Stimulated activated CD8-positive, alpha-beta memory T cell treated with anti-CD3 and anti-CD28 coated beads, Interleukin-2, amount 100 ng/mL, for 1 hour (primary cell): ENCODE measurements at regions not wholly inside any gene's neighbourhood (a gene's known extent, or its start where the extent isn't known, plus 50 kb on each side); places are given as distances from the start of the nearest gene placed in this dataset.
"Not testable (repeated sequence)": the region's sequence is repeated elsewhere in the genome, so short reads cannot be mapped to it uniquely, and the experiment has no call there.

ENCODE experiments used
- DNase-seq, 2 donors: peaks; one replicate each; pipeline ENCODE4 v3.0.0-alpha.2; 2020; ENCODE audit warnings: low read depth in 2 of 2

GRCh38 chr6:130716466-130716865 lies 110.7 kb upstream of the SMLR1 start:
- no peak for DNase-seq

GRCh38 chr6:130717657-130718056 lies 109.5 kb upstream of the SMLR1 start:
- DNase-seq: no peak

- DNase-seq: no peak
Observed at GRCh38 chr6:130720076-130720715, 107.0 kb upstream of the SMLR1 start.

DNA sequence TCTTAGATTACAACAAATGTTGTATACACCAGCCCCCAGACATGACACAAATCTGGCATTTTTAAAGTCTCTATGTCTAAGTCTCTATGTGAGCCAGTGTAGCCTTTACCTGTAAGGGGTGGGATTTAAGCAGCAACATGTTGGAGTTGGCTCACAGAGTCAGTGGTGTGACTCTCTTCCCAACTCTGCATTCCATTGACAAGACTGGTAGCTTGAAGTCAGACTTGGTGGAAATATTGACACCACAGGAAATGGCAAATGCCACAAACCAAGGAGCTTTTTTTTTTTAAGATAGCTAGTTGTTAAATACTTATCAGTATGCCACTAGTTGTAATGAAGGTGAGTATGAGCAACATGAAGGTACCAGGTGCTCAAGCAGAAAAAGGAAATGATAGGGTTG lies 103.1 kb upstream of the SMLR1 start:
- DNase-seq: no peak

DNA sequence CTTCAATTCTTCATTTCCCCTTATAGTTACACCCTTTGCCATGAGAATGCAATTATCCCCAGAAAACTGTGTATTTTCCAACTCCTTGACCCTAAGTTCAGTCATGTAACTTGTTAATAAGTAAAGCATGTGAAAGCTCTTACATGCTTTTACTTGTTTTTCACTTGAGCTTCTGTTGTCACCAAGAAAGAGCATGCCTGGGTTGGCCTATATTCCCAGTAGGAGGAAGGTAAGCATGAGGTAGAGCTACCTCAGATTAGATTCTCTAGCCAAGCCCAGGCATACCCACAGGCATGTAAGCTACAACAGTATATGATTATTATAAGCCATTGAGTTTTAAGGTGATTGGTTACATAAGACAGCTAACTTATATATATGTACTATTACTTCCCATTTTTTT lies 101.7 kb upstream of the SMLR1 start:
- DNase-seq: no peak

GRCh38 chr6:130728064-130728463 lies 99.1 kb upstream of the SMLR1 start:
- not testable (repeated sequence) for DNase-seq

- no peak for DNase-seq
Observed at GRCh38 chr6:130730600-130730999, 96.6 kb upstream of the SMLR1 start.

DNA sequence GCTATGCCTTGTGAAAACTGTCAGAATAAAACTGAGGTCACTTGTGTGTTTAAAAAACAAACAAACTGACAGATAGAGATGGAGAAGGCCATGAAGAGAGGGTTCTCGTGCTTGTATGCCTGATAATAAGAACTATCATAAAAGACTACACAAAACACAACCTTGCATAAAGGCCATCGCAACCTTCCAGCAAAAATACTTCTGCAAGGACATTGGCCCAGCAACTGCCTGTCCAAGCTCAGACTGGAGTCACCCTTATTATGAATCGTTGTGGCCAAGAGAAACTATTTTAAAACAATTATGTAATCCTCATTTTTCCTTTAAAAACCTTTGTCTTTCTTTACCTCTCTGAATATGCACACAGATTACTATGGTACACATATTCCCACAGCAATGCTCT lies 93.0 kb upstream of the SMLR1 start:
- no peak for DNase-seq

DNA sequence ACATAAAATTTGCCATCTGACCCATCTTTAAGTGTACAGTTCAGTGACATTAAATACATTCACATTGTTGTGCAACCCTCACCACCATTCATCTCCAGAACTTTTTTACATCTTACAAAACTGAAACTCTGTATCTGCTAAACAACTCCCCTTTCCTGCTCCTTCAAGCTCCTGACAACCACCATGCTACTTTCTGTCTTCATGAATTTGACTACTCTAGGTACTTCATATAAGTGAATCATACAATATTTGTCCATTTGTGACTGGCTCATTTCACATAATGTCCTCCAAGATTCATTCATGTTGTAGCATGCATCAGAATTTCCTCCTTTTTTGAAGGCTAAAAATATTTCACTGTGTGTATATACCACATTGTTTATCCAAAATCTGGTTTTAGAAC lies 86.9 kb upstream of the SMLR1 start:
- no peak for DNase-seq

GRCh38 chr6:130742131-130742681 lies 85.0 kb upstream of the SMLR1 start:
- no peak for DNase-seq

DNA sequence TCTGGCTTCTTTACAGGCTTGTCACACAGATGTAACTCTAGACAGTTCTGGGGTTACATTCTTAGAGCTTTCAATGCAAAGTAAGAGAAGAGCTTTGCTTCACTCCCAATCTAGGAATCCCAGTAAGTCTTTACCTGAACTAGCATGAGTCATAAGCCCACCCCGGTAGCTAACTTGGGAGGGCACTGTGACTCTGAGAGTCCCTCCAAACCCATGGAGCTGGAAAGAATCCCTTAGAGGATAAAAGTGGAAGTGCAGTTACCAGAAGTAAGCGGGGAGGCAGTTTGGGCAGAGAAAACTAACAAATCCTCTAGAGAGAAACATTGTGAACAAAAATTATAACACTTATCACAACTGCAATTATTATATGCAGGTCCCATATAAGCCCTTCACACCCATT lies 84.0 kb upstream of the SMLR1 start:
- no peak for DNase-seq

DNA sequence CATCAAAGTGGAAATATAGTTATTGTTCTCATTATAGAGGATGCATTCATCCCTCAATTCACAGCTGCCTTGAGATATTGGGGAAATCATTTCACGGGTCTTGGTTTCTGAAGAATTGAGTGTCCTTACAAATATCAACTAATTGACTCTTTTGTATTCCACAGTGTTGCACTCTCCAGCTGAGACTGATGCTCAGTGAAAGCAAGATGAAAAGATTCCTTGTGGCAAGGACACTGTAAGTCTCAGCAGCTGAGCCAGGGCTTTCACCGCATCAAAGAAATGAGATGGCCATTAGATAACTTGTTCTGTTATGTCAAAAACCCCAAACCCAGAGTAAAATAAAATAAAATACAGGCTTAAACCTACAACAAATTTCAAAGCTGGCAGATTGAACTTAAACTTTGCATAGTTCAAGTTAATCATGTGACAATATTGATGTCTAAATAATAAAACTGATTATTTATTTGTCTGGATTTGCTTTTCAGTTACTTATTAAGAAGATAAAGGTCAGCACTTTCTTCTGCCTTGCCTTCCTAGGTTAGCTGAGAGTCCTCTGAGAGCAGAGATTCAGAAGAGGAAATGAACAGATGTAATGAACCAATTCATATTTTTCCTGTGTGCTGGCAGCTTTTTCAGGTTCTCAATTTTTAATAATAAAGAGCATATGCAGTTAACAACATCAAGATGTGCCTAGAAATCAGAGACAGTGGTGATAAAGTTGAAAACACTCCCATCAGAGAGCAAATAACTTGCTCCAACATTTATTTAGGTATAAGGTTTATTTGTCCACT lies 82.4 kb upstream of the SMLR1 start:
- no peak for DNase-seq

GRCh38 chr6:130748041-130748440 lies 79.2 kb upstream of the SMLR1 start:
- no peak for DNase-seq

GRCh38 chr6:130749402-130749801 lies 77.8 kb upstream of the SMLR1 start:
- no peak for DNase-seq

- DNase-seq: no peak
Observed at GRCh38 chr6:130752267-130752666, 74.9 kb upstream of the SMLR1 start.

GRCh38 chr6:130754786-130755367 lies 72.3 kb upstream of the SMLR1 start:
- DNase-seq: no peak

- no peak for DNase-seq
Observed at GRCh38 chr6:130755368-130756034, 71.7 kb upstream of the SMLR1 start.

GRCh38 chr6:130756824-130757223 lies 70.4 kb upstream of the SMLR1 start:
- no peak for DNase-seq

DNA sequence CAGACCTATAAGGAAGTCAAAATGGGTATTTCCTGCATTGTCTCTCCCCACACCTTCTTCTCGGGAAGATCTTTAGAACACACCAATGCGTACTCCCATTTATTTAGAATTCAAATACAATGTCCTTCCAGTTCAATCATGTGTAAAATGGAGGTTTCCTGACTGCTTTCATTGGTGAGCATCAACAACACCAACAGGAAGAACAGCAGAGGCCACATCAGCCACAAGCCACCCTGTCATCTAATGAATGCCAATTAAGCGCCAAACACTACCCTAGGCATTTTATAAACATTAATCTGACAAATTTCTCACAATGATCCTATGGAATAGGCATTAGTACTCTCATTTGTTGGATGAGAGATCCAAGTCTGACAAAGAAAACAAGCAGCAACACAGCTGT lies 68.4 kb upstream of the SMLR1 start:
- DNase-seq: no peak

GRCh38 chr6:130760006-130760405 lies 67.2 kb upstream of the SMLR1 start:
- DNase-seq: no peak

GRCh38 chr6:130761286-130761685 lies 65.9 kb upstream of the SMLR1 start:
- no peak for DNase-seq

GRCh38 chr6:130765181-130765727 lies 62.0 kb upstream of the SMLR1 start:
- DNase-seq: no peak
